NB4 (cell line): ENCODE measurements at regions not wholly inside any gene's neighbourhood (a gene's known extent, or its start where the extent isn't known, plus 50 kb on each side); places are given as distances from the start of the nearest gene placed in this dataset.
A peak's percentile ranks its signal among the peaks of the same experiment; 100 is the strongest.

Experiments used
- DNase-seq: peaks from one replicate; pipeline ENCODE4 v3.0.0; 2010; ENCODE audit warnings: low read depth
- H3K4me3 ChIP-seq: one replicate; pipeline ENCODE4 v1.5.1; 2011; ENCODE audit warnings: mild to moderate bottlenecking, low read depth, low read length, moderate library complexity
- MYC ChIP-seq: IDR thresholded peaks from 2 replicates; pipeline ENCODE4 v1.6.1; 2011; ENCODE audit warnings: low read depth, low read length
- POLR2A ChIP-seq: IDR thresholded peaks from 2 replicates; pipeline ENCODE4 v1.6.1; 2011; ENCODE audit warnings: mild to moderate bottlenecking; ENCODE audit not compliant: insufficient read length; ENCODE audit errors: extremely low read depth
- TF ChIP-seq, protein P1 (sequence below): IDR thresholded peaks from 2 replicates; pipeline ENCODE4 v1.6.1; 2011; ENCODE audit warnings: low read depth, low read length
- TF ChIP-seq, protein P2 (sequence below): IDR thresholded peaks from one replicate; pipeline ENCODE4 v1.5.1; 2012; ENCODE audit warnings: low read depth, low read length

DNA sequence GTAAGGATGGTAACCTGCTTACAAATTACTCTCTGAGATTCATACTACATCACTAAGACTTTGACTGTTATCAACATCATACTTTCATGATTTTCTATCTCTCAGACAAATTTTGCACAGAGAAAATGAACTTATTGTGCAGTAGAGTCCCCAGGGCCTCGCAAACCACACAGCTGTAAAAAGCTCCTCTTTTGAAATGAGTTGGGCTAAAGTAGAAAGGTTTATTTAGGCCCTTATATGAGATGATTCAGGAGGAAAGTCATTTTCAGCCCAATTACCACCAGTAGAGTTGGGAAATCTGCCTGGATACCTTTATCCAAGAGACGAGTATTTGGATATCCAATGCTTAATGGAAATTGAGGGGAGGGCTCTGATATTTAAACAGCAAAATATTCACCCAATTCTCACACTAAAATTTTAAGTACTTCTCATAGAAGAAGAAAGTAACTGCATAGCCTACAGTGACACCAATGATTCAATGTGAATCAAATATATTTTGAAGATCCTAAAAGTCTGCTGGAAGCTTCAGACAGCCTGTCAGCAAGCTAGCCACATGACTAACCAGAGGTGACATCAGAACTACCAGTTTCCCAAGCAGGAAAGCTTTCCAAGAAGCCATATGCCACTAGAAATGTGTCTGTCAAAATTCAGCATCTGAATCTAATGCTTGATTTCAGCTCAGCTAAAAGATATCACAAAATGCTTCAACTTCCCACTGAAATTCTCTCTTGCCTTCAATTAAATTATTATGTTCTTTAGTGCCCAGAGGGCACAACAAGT is 190.1 kb upstream of the SYT1 start:
- DNase-seq: peak; percentile 9
- H3K4me3 ChIP-seq: no peak overlapping the region
- TF ChIP-seq, protein P1, sequence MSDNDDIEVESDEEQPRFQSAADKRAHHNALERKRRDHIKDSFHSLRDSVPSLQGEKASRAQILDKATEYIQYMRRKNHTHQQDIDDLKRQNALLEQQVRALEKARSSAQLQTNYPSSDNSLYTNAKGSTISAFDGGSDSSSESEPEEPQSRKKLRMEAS: no peak
- TF ChIP-seq MYC: no peak
- no peak for TF ChIP-seq POLR2A
- TF ChIP-seq, protein P2, sequence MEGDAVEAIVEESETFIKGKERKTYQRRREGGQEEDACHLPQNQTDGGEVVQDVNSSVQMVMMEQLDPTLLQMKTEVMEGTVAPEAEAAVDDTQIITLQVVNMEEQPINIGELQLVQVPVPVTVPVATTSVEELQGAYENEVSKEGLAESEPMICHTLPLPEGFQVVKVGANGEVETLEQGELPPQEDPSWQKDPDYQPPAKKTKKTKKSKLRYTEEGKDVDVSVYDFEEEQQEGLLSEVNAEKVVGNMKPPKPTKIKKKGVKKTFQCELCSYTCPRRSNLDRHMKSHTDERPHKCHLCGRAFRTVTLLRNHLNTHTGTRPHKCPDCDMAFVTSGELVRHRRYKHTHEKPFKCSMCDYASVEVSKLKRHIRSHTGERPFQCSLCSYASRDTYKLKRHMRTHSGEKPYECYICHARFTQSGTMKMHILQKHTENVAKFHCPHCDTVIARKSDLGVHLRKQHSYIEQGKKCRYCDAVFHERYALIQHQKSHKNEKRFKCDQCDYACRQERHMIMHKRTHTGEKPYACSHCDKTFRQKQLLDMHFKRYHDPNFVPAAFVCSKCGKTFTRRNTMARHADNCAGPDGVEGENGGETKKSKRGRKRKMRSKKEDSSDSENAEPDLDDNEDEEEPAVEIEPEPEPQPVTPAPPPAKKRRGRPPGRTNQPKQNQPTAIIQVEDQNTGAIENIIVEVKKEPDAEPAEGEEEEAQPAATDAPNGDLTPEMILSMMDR: no peak

DNA sequence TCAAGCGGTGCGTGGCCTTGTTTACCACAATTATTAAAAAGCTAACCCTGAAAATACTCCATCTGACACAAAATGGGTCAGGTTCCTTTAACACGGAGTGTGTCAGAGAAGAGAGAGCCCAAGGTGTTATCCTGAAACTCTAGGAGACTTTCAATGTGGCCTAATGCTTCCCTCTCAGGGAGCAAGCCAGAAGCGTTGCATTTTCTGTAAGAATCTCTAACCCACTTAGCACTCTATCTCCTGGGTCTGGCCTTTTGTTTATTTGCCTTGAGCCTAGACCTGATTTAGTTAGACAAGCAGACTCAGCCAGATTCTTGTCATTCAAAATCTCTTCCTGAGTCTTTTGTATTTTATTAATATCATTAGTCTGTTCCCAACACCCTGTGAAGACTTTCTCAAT is 184.0 kb upstream of the SYT1 start:
- DNase-seq: no peak
- TF ChIP-seq, protein P1: no peak
- TF ChIP-seq, protein P2: no peak
- no peak for TF ChIP-seq POLR2A
- TF ChIP-seq MYC: no peak
- H3K4me3 ChIP-seq: no peak overlapping the region

DNA sequence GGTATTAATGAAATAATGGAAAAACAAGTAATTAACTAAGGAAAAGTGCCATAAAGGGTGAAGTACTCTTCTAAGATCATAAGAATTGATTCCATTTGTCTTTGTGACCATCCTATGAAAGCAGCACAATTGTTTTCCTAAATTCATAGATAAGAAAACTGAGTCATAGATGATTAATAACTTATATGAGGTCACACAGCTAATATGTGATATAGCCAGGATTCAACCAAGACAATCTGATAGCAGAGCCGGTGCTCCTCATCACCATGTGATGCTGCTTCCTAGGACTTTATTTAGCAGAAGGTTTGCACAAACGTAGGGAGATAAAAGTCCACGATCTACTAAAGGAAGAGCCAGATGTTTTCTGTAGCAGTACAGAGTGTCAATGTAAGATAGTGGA is 181.5 kb upstream of the SYT1 start:
- DNase-seq: no peak
- H3K4me3 ChIP-seq: no peak overlapping the region
- TF ChIP-seq MYC (no peak), POLR2A (no peak)
- TF ChIP-seq, protein P1: no peak
- TF ChIP-seq, protein P2: no peak

DNA sequence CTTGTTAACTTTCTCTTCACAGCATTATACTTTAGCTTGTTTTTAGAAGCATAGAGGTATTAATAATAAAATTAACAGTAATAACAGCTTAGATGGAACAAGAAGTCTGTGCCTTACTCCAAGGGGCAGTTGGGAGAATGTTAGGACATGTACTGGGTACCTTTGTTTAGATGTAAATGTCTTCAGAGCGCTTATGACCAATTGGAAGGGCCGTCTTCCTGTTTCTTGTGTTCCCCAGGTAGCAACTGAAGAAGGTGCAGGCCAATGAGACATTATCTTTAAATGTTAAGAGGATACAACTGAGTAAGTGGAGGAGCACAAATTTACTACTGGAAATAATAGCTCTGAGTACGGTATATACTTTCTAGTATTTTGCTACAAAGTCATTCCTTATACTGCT is 180.9 kb upstream of the SYT1 start:
- no peak overlapping the region for H3K4me3 ChIP-seq
- TF ChIP-seq, protein P1: no peak
- TF ChIP-seq MYC (no peak), POLR2A (no peak)
- TF ChIP-seq, protein P2: no peak
- DNase-seq: no peak

DNA sequence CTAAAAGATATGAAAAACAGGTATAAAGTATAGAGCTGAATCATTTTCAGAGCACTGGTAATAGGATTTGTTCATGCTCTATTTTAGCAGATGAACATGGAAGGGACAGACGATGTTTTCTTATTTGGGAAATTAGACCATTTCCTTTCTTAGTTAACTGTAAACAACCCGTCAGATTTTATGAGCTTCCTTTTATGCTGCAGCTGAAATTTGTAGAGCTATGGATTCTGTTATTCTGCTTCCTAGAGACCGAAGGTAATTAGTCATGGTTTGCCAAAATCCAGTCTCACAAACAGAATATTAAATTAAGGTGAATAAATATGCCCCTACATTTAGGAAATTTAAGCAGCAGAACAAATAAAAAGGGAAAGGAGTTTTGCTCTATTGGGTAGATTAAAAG is 180.2 kb upstream of the SYT1 start:
- DNase-seq: no peak
- TF ChIP-seq, protein P1: no peak
- TF ChIP-seq POLR2A (no peak), MYC (no peak)
- TF ChIP-seq, protein P2: no peak
- H3K4me3 ChIP-seq: no peak overlapping the region
